ENCODE measurements at regions not wholly inside any gene's neighbourhood (a gene's known extent, or its start where the extent isn't known, plus 50 kb on each side); places are given as distances from the start of the nearest gene placed in this dataset.

GRCh38 chr10:36989233-36989632, 136.2 kb upstream of the ANKRD30A start:
- Histone ChIP-seq H3K27me3 (no peaks in the 10 kb centered on the region), H3K27ac (no peak overlapping the region), H3K4me1 (no peaks in the 10 kb centered on the region), H3K9me3 (peaks cover 0 to 14% (median 9%) of the 10 kb centered on the region in 3 donors), H3K36me3 (no peaks in the 10 kb centered on the region), H3K4me3 (no peak overlapping the region)
- DNase-seq: no peak
- TF ChIP-seq, protein P1, sequence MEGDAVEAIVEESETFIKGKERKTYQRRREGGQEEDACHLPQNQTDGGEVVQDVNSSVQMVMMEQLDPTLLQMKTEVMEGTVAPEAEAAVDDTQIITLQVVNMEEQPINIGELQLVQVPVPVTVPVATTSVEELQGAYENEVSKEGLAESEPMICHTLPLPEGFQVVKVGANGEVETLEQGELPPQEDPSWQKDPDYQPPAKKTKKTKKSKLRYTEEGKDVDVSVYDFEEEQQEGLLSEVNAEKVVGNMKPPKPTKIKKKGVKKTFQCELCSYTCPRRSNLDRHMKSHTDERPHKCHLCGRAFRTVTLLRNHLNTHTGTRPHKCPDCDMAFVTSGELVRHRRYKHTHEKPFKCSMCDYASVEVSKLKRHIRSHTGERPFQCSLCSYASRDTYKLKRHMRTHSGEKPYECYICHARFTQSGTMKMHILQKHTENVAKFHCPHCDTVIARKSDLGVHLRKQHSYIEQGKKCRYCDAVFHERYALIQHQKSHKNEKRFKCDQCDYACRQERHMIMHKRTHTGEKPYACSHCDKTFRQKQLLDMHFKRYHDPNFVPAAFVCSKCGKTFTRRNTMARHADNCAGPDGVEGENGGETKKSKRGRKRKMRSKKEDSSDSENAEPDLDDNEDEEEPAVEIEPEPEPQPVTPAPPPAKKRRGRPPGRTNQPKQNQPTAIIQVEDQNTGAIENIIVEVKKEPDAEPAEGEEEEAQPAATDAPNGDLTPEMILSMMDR (IDR thresholded peaks at IDR 0.05): no peak
- no peak for TF ChIP-seq POLR2A (IDR thresholded peaks at IDR 0.05)
- intact Hi-C loops (cut with DNase I): no loop called here
- no CpG with 5 or more reads among the region's 12 CpGs for WGBS, 2 donors

DNA sequence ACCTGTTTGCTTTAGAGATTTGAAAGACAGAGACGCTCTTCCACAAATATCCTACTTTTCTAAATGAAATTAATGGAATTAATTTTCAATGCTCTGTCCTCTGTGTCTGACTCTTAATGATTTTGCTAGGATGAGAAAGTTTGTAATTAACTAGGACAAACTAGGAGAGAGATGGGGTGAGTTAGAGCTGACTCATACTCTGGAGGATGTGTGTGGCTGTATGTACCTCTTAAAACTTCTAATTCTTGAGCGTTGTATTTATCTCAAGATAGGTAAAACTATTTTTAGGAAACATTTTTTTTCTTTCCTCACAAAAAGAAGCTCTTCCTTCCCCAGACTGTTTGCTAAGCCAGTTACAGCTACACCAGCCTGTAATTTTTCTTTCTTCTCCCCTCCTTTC, 178.8 kb upstream of the ANKRD30A start:
- Histone ChIP-seq H3K4me1 (no peaks in the 10 kb centered on the region), H3K9me3 (peaks cover 0 to 9% (median 0%) of the 10 kb centered on the region in 3 donors), H3K27me3 (no peaks in the 10 kb centered on the region), H3K4me3 (no peak overlapping the region), H3K27ac (no peak overlapping the region), H3K36me3 (no peaks in the 10 kb centered on the region)
- TF ChIP-seq, protein P1 (IDR thresholded peaks at IDR 0.05): no peak
- TF ChIP-seq POLR2A (IDR thresholded peaks at IDR 0.05): no peak
- 35 to 64% methylated on average over 2 of the region's 2 CpGs for WGBS, 2 donors
- intact Hi-C loops (cut with DNase I): no loop called here
- no peak for DNase-seq

DNA sequence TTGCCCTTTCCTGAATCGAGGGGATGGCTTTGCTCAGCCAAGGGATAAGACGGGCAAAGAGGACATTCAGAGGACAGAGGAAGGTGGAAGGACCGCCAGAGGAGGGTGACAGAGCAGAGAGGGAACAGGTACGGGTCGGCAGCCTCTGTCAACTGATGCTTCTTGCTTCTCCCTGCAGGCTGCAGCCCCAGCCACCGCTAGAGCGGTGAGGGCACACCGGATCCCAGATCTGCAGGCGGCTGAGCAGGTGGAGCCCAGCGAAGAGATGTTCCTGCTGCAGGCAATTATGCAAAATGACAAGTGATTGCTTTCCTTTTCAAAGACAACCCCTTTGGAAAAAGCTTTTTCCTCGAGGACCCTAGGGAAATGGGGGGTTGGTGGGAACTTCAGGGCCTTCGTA, 181.9 kb upstream of the ANKRD30A start:
- DNase-seq: no peak
- H3K4me3 ChIP-seq: no peak overlapping the region
- H3K27me3 ChIP-seq: no peaks in the 10 kb centered on the region
- WGBS, 2 donors: 66 to 71% methylated on average over 12 of the region's 12 CpGs
- no peaks in the 10 kb centered on the region for H3K36me3 ChIP-seq
- intact Hi-C loops (cut with DNase I): no loop called here
- H3K27ac ChIP-seq: no peak overlapping the region
- H3K4me1 ChIP-seq: no peaks in the 10 kb centered on the region
- TF ChIP-seq POLR2A (IDR thresholded peaks at IDR 0.05): no peak
- H3K9me3 ChIP-seq: peaks cover 0 to 9% (median 0%) of the 10 kb centered on the region in 3 donors

GRCh38 chr10:36942616-36943015, 182.8 kb upstream of the ANKRD30A start:
- DNase-seq: no peak
- intact Hi-C loops (cut with DNase I): no loop called here
- WGBS, 2 donors: 79% methylated on average over 8 of the region's 8 CpGs

GRCh38 chr10:36903040-36903439, 222.4 kb upstream of the ANKRD30A start:
- TF ChIP-seq, protein P1 (IDR thresholded peaks at IDR 0.05): no peak
- no peak for TF ChIP-seq POLR2A (IDR thresholded peaks at IDR 0.05)
- no peaks in the 10 kb centered on the region for H3K27me3 ChIP-seq
- H3K9me3 ChIP-seq: no peaks in the 10 kb centered on the region
- intact Hi-C loops (cut with DNase I): no loop called here
- no peaks in the 10 kb centered on the region for H3K36me3 ChIP-seq
- no peak overlapping the region for H3K27ac ChIP-seq
- H3K4me1 ChIP-seq: no peaks in the 10 kb centered on the region
- no peak for DNase-seq
- H3K4me3 ChIP-seq: no peak overlapping the region
- 79 to 88% methylated on average over 2 of the region's 2 CpGs for WGBS, 2 donors

More at GRCh38 chr10:36942616-36943015, 182.8 kb upstream of the ANKRD30A start:
- H3K4me1 ChIP-seq: no peaks in the 10 kb centered on the region
- TF ChIP-seq POLR2A (IDR thresholded peaks at IDR 0.05): no peak
- TF ChIP-seq, protein P1 (IDR thresholded peaks at IDR 0.05): no peak
- H3K9me3 ChIP-seq: peaks cover 0 to 9% (median 0%) of the 10 kb centered on the region in 3 donors
- H3K36me3 ChIP-seq: no peaks in the 10 kb centered on the region
- H3K27ac ChIP-seq: no peak overlapping the region
- no peak overlapping the region for H3K4me3 ChIP-seq
- no peaks in the 10 kb centered on the region for H3K27me3 ChIP-seq

GRCh38 chr10:36899652-36900051, 225.7 kb upstream of the ANKRD30A start:
- no peaks in the 10 kb centered on the region for H3K27me3 ChIP-seq
- no peak for TF ChIP-seq POLR2A (IDR thresholded peaks at IDR 0.05)
- TF ChIP-seq, protein P1 (IDR thresholded peaks at IDR 0.05): no peak
- no peak overlapping the region for H3K27ac ChIP-seq
- DNase-seq: no peak
- no peaks in the 10 kb centered on the region for H3K36me3 ChIP-seq
- H3K4me3 ChIP-seq: no peak overlapping the region
- no peaks in the 10 kb centered on the region for H3K9me3 ChIP-seq
- H3K4me1 ChIP-seq: no peaks in the 10 kb centered on the region
- WGBS, 2 donors: 60 to 77% methylated on average over 1 to 5 of the region's 5 CpGs
- intact Hi-C loops (cut with DNase I): no loop called here
